ENCODE measurements at regions not wholly inside any gene's neighbourhood (a gene's known extent, or its start where the extent isn't known, plus 50 kb on each side); places are given as distances from the start of the nearest gene placed in this dataset.

DNA sequence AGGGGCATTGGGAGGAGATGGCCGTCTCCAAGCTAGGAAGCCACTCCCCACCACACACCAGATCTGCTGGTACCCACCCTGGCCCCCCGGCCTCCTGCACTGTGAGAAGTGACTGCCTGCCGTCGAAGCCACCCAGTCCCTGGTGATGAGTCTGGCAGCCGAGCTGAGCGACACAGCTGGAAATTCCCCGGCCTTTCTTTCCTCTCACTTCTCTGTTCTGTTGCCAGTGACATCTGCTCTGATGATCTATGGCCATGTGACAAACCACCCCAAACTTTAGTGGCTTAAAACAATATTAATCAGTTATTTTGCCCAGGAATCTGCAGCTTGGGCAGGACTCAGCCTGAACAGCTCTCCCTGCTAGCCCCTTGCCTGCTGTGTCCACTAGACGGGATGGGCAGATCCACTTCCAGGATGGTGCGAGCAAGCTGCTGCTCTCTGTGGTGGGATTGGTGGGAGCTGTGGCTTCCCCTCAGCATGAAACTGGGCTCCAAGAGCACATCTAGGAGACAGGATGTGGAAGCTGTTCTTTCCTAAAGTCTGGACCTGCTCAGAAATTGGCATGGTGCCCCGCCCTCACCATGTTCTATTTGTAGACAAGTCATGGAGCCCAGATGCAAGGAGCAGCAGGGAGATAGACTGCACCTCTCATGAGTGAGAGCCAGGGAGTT is 211.2 kb downstream of the GADD45G start:
- TF ChIP-seq, protein P1, sequence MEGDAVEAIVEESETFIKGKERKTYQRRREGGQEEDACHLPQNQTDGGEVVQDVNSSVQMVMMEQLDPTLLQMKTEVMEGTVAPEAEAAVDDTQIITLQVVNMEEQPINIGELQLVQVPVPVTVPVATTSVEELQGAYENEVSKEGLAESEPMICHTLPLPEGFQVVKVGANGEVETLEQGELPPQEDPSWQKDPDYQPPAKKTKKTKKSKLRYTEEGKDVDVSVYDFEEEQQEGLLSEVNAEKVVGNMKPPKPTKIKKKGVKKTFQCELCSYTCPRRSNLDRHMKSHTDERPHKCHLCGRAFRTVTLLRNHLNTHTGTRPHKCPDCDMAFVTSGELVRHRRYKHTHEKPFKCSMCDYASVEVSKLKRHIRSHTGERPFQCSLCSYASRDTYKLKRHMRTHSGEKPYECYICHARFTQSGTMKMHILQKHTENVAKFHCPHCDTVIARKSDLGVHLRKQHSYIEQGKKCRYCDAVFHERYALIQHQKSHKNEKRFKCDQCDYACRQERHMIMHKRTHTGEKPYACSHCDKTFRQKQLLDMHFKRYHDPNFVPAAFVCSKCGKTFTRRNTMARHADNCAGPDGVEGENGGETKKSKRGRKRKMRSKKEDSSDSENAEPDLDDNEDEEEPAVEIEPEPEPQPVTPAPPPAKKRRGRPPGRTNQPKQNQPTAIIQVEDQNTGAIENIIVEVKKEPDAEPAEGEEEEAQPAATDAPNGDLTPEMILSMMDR (IDR thresholded peaks at IDR 0.05): no peak
- TF ChIP-seq, protein P2, sequence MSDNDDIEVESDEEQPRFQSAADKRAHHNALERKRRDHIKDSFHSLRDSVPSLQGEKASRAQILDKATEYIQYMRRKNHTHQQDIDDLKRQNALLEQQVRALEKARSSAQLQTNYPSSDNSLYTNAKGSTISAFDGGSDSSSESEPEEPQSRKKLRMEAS (IDR thresholded peaks at IDR 0.05; ENCODE audit: low read depth): no peak
- TF ChIP-seq NRF1 (IDR thresholded peaks at IDR 0.05; ENCODE audit: low read depth, low read length): no peak
- TF ChIP-seq POLR2AphosphoS5 (IDR thresholded peaks at IDR 0.05; ENCODE audit: low read depth, low read length): no peak
- TF ChIP-seq EP300 (IDR thresholded peaks at IDR 0.05; ENCODE audit: borderline replicate concordance in 1 of 2, low read depth in 1 of 2, low read length in 1 of 2): no peak
- TF ChIP-seq TCF12 (IDR thresholded peaks at IDR 0.05): no peak
- TF ChIP-seq FOXJ3 (CRISPR knock-in tag; IDR thresholded peaks at IDR 0.05): no peak
- TF ChIP-seq MXI1 (IDR thresholded peaks at IDR 0.05; ENCODE audit: low read depth, low read length): no peak
- TF ChIP-seq, protein P3, sequence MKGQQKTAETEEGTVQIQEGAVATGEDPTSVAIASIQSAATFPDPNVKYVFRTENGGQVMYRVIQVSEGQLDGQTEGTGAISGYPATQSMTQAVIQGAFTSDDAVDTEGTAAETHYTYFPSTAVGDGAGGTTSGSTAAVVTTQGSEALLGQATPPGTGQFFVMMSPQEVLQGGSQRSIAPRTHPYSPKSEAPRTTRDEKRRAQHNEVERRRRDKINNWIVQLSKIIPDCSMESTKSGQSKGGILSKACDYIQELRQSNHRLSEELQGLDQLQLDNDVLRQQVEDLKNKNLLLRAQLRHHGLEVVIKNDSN (IDR thresholded peaks at IDR 0.05; ENCODE audit: borderline replicate concordance, low read depth): no peak
- no peak for TF ChIP-seq FOSL2 (IDR thresholded peaks at IDR 0.05; ENCODE audit: borderline replicate concordance, low read depth)
- no peak for TF ChIP-seq SIN3A (IDR thresholded peaks at IDR 0.05; ENCODE audit: borderline replicate concordance, low read depth, low read length)
- TF ChIP-seq, protein P4, sequence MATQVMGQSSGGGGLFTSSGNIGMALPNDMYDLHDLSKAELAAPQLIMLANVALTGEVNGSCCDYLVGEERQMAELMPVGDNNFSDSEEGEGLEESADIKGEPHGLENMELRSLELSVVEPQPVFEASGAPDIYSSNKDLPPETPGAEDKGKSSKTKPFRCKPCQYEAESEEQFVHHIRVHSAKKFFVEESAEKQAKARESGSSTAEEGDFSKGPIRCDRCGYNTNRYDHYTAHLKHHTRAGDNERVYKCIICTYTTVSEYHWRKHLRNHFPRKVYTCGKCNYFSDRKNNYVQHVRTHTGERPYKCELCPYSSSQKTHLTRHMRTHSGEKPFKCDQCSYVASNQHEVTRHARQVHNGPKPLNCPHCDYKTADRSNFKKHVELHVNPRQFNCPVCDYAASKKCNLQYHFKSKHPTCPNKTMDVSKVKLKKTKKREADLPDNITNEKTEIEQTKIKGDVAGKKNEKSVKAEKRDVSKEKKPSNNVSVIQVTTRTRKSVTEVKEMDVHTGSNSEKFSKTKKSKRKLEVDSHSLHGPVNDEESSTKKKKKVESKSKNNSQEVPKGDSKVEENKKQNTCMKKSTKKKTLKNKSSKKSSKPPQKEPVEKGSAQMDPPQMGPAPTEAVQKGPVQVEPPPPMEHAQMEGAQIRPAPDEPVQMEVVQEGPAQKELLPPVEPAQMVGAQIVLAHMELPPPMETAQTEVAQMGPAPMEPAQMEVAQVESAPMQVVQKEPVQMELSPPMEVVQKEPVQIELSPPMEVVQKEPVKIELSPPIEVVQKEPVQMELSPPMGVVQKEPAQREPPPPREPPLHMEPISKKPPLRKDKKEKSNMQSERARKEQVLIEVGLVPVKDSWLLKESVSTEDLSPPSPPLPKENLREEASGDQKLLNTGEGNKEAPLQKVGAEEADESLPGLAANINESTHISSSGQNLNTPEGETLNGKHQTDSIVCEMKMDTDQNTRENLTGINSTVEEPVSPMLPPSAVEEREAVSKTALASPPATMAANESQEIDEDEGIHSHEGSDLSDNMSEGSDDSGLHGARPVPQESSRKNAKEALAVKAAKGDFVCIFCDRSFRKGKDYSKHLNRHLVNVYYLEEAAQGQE (IDR thresholded peaks at IDR 0.05; ENCODE audit: low read depth, low read length): no peak
- no peak for TF ChIP-seq CHD2 (IDR thresholded peaks at IDR 0.05; ENCODE audit: low read length, partially characterized antibody)

Measured in SK-N-SH (cell line).